Gastrocnemius medialis (tissue), 4 donors: ENCODE measurements at regions not wholly inside any gene's neighbourhood (a gene's known extent, or its start where the extent isn't known, plus 50 kb on each side); places are given as distances from the start of the nearest gene placed in this dataset.

Source experiments
- ATAC-seq, 2 donors: fragments of 150-250 bp; one replicate each; pipeline ENCODE4 v1.9.1; 2016
- DNase-seq, 2 donors: peaks; one replicate each; pipeline ENCODE4 v3.0.0-alpha.2; 2019
- H3K27ac ChIP-seq, 4 donors: fragments of 200-600 bp; sonication (generic); 1 replicate in 1 of 4; 2 replicates in 3 of 4; pipeline ENCODE4 v1.5.1; 2016 to 2018; ENCODE audit warnings: mild to moderate bottlenecking in 2 of 4, moderate library complexity in 1 of 4
- H3K27me3 ChIP-seq, 3 donors: fragments of 200-600 bp; sonication (generic) in 2 of 3; 1 replicate in 1 of 3; 2 replicates in 2 of 3; pipeline versions ENCODE4 v1.5.1 to v1.6.0; 2016 to 2019; ENCODE audit warnings: mild to moderate bottlenecking in 1 of 3, moderate library complexity in 1 of 3
- H3K36me3 ChIP-seq, 2 donors: fragments of 200-600 bp; sonication (generic) in 1 of 2; one replicate each; pipeline ENCODE4 v1.5.1; 2017 to 2018
- H3K4me1 ChIP-seq, 2 donors: fragments of 200-600 bp; sonication (generic) in 1 of 2; one replicate each; pipeline ENCODE4 v1.5.1; 2016 to 2017; ENCODE audit warnings: mild to moderate bottlenecking in 2 of 2
- H3K4me3 ChIP-seq, 4 donors: fragments of 200-600 bp; sonication (generic) in 3 of 4; 1 replicate in 1 of 4; 2 replicates in 3 of 4; pipeline ENCODE4 v1.5.1; 2016 to 2019; ENCODE audit warnings: mild to moderate bottlenecking in 2 of 4
- H3K9me3 ChIP-seq, 3 donors: fragments of 200-600 bp; sonication (generic) in 2 of 3; 1 replicate in 1 of 3; 2 replicates in 2 of 3; pipeline ENCODE4 v1.5.1; 2016 to 2019
- POLR2A ChIP-seq, 2 donors: fragments of 450-650 bp; IDR thresholded peaks; one replicate each; pipeline ENCODE4 v1.6.1; 2017; ENCODE audit warnings: antibody characterized with exemption in 2 of 2, mild to moderate bottlenecking in 2 of 2, moderate library complexity in 2 of 2
- in situ Hi-C, 4 donors: fragments of 200-750 bp; cut with MboI; loops; one replicate each; pipeline versions ENCODE4 v1.15.0 to v1.8.0; 2017; ENCODE audit warnings: low sequenced_read_pairs in 4 of 4
- intact Hi-C: fragments of 100-400 bp; cut with DNase I; formaldehyde crosslinking; loops from one replicate; pipeline ENCODE4 v1.15.1; 2023; ENCODE audit warnings: low total_unique reads
- TF ChIP-seq, protein P1 (sequence below), 5 experiments: fragments of 450-650 bp in 3 of 5; fragments of 200-600 bp in 2 of 5; sonication (generic) in 2 of 5; IDR thresholded peaks in 4 of 5; conservative IDR thresholded peaks in 1 of 5; 1 replicate in 4 of 5; 2 replicates in 1 of 5; pipeline ENCODE4 v1.5.1; 2016 to 2019; ENCODE audit warnings: antibody characterized with exemption in 5 of 5, mild to moderate bottlenecking in 3 of 5, moderate library complexity in 3 of 5

DNA sequence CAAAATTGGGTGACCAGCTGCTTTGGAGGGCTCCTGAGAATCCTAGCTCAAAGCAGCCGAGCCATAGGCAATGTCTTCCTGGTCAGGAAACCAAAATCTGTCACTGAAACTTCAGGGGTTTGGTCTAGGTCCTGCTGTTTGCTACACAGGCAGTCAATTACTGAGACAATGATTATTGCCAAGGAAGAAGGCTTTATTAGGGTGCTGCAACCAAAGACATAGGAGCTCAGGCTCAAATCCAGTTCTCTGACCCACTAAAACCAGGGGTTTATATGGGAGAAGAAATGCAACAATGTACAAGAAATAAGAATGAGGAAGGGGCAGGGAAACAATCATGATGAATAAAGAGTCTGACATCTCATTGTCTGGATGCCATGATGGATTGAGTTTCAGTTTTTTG lies 410.3 kb upstream of the ZWINT start:
- Histone ChIP-seq H3K9me3 (no peaks in the 10 kb centered on the region), H3K27ac (no peak overlapping the region), H3K4me3 (no peak overlapping the region), H3K27me3 (no peaks in the 10 kb centered on the region), H3K36me3 (no peaks in the 10 kb centered on the region), H3K4me1 (no peaks in the 10 kb centered on the region)
- ATAC-seq, result no peak
- in situ Hi-C loops (no loop called here), intact Hi-C loops (no loop called here)
- TF ChIP-seq, protein P1, sequence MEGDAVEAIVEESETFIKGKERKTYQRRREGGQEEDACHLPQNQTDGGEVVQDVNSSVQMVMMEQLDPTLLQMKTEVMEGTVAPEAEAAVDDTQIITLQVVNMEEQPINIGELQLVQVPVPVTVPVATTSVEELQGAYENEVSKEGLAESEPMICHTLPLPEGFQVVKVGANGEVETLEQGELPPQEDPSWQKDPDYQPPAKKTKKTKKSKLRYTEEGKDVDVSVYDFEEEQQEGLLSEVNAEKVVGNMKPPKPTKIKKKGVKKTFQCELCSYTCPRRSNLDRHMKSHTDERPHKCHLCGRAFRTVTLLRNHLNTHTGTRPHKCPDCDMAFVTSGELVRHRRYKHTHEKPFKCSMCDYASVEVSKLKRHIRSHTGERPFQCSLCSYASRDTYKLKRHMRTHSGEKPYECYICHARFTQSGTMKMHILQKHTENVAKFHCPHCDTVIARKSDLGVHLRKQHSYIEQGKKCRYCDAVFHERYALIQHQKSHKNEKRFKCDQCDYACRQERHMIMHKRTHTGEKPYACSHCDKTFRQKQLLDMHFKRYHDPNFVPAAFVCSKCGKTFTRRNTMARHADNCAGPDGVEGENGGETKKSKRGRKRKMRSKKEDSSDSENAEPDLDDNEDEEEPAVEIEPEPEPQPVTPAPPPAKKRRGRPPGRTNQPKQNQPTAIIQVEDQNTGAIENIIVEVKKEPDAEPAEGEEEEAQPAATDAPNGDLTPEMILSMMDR (IDR thresholded peaks at IDR 0.05 in 4 of 5, conservative IDR thresholded peaks at IDR 0.05 in 1 of 5), result no peak
- no peak for TF ChIP-seq POLR2A (IDR thresholded peaks at IDR 0.05)
- DNase-seq, result no peak

DNA sequence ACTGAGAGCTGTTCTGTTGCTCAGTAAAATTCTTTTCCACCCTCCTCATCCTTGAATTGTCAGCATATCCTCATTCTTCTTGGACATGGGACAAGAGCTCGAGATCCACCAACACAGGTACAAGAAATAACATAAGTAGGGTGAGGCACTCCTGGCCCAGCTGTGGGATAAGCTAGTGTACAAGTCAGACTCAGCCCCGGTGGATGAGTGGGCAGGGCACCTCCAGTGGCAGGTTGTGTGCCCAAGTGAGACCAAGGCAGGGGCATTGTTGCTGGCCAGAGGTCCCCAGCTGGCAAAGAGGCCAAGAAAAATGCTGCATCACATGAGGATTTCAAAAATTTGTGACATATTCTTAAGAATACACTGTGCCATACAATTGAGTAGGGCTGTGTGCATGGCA lies 402.0 kb upstream of the ZWINT start:
- H3K36me3 ChIP-seq, result no peaks in the 10 kb centered on the region
- DNase-seq (no peak), ATAC-seq (no peak)
- TF ChIP-seq, protein P1 (IDR thresholded peaks at IDR 0.05 in 4 of 5, conservative IDR thresholded peaks at IDR 0.05 in 1 of 5), result no peak
- no peak for TF ChIP-seq POLR2A (IDR thresholded peaks at IDR 0.05)
- no peaks in the 10 kb centered on the region for H3K4me1 ChIP-seq
- intact Hi-C loops (no loop called here), in situ Hi-C loops (no loop called here)
- no peak overlapping the region for H3K4me3 ChIP-seq
- no peaks in the 10 kb centered on the region for H3K27me3 ChIP-seq
- no peak overlapping the region for H3K27ac ChIP-seq
- H3K9me3 ChIP-seq, result no peaks in the 10 kb centered on the region

DNA sequence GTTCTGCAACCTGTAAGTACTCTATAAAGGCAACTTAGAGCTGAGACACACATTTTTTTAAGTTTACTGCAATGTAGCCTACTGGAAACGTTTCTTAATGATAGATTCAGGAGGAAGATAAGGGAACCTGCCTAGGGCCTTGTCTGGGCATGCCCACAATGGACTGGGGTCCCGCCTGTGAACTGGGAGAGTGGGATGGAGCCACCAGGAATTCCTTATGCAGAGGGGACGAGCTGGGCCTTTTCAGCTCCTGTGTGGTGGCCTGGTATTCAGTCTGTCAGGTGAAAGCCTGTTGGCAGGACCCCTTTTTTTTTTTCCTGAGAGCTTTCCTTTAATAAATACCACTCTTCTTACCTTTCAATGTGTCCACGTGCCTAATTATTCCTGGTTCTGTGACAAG lies 384.4 kb upstream of the ZWINT start:
- in situ Hi-C loops (no loop called here), intact Hi-C loops (no loop called here)
- TF ChIP-seq POLR2A (IDR thresholded peaks at IDR 0.05), result no peak
- TF ChIP-seq, protein P1 (IDR thresholded peaks at IDR 0.05 in 4 of 5, conservative IDR thresholded peaks at IDR 0.05 in 1 of 5), result no peak

DNA sequence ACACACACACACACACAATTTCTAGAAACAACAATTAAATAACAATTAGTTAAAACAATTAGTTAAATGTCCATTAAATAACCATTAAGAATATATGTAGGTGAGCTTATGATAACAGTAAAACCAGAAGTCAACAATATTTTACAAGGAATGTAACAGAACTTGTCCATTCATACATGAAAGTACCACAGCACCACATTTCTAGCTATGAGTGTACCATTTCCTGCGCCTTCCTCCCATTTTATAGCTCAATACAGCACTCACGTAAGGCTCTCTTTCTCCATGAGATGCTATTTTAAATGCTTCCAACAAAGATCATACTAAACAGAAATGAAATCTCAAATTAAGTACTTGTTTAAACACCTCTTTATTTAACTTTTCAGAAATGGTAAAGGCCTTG lies 367.3 kb upstream of the ZWINT start:
- no peaks in the 10 kb centered on the region for H3K36me3 ChIP-seq
- in situ Hi-C loops, result no loop called here
- DNase-seq (no peak), ATAC-seq (no peak)
- TF ChIP-seq POLR2A (IDR thresholded peaks at IDR 0.05), result no peak
- TF ChIP-seq, protein P1 (IDR thresholded peaks at IDR 0.05 in 4 of 5, conservative IDR thresholded peaks at IDR 0.05 in 1 of 5), result no peak
- no peak overlapping the region for H3K27ac ChIP-seq
- H3K27me3 ChIP-seq, result no peaks in the 10 kb centered on the region
- intact Hi-C loops, result no loop called here
- no peaks in the 10 kb centered on the region for H3K4me1 ChIP-seq
- H3K9me3 ChIP-seq, result no peaks in the 10 kb centered on the region
- H3K4me3 ChIP-seq, result no peak overlapping the region

More for the DNA sequence above, 384.4 kb upstream of the ZWINT start:
- Histone ChIP-seq H3K36me3 (no peaks in the 10 kb centered on the region), H3K4me3 (no peak overlapping the region), H3K4me1 (no peaks in the 10 kb centered on the region), H3K27ac (no peak overlapping the region), H3K9me3 (no peaks in the 10 kb centered on the region), H3K27me3 (no peaks in the 10 kb centered on the region)
- ATAC-seq (no peak), DNase-seq (no peak)

DNA sequence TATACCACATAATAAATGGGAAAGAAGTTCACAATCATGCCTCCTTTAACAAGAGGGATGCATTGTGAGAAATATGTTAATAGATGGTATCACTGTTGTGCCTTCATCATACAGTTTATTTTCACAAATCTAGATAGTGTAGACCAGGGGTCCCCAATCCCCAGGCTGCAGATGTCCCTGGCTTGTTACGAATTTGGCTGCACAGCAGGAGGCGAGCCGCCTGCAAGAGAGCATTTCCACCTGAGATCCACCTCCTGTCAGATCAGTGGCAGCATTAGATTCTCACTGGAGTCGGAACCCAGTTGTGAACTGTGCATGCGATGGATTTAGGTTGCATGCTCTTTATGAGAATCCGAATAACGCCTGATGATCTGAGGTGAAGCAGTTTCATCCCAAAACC lies 361.9 kb upstream of the ZWINT start:
- in situ Hi-C loops (no loop called here), intact Hi-C loops (no loop called here)
- Histone ChIP-seq H3K27ac (no peak overlapping the region), H3K27me3 (no peaks in the 10 kb centered on the region), H3K36me3 (no peaks in the 10 kb centered on the region), H3K9me3 (no peaks in the 10 kb centered on the region), H3K4me1 (no peaks in the 10 kb centered on the region), H3K4me3 (no peak overlapping the region)
- ATAC-seq (no peak), DNase-seq (no peak)
- TF ChIP-seq, protein P1 (IDR thresholded peaks at IDR 0.05 in 4 of 5, conservative IDR thresholded peaks at IDR 0.05 in 1 of 5), result no peak
- no peak for TF ChIP-seq POLR2A (IDR thresholded peaks at IDR 0.05)
